WTC11 (cell line): ENCODE measurements at regions not wholly inside any gene's neighbourhood (a gene's known extent, or its start where the extent isn't known, plus 50 kb on each side); places are given as distances from the start of the nearest gene placed in this dataset.

Experiments
- AR ChIP-seq: fragments of 250-450 bp; sonication (Bioruptor Pico); IDR thresholded peaks from 2 replicates; pipeline ENCODE4 v1.9.0; 2021; ENCODE audit warnings: mild to moderate bottlenecking
- CREM ChIP-seq: sonication (generic); formaldehyde crosslinking; IDR thresholded peaks from 2 replicates; pipeline ENCODE4 v1.8.1; 2022; ENCODE audit warnings: mild to moderate bottlenecking, missing genetic modification reagents, moderate library complexity
- CTCF ChIP-seq: fragments of 200-600 bp; IDR thresholded peaks from 2 replicates; pipeline ENCODE4 v1.8.0; 2022; ENCODE audit warnings: antibody characterized with exemption
- FOXP1 ChIP-seq: sonication (generic); formaldehyde crosslinking; IDR thresholded peaks from 2 replicates; pipeline ENCODE4 v1.8.0; 2022; ENCODE audit warnings: missing genetic modification reagents, mild to moderate bottlenecking, moderate library complexity, borderline replicate concordance
- FOXP4 ChIP-seq: sonication (generic); formaldehyde crosslinking; IDR thresholded peaks from 2 replicates; pipeline ENCODE4 v1.8.0; 2022; ENCODE audit warnings: mild to moderate bottlenecking, missing genetic modification reagents
- GRHL2 ChIP-seq: fragments of 250-450 bp; sonication (Bioruptor Pico); IDR thresholded peaks from 2 replicates; pipeline ENCODE4 v1.8.0; 2022; ENCODE audit warnings: mild to moderate bottlenecking, moderate library complexity; ENCODE audit not compliant: insufficient replicate concordance, severe bottlenecking
- HMGXB4 ChIP-seq: sonication (generic); formaldehyde crosslinking; IDR thresholded peaks from 2 replicates; pipeline ENCODE4 v1.8.1; 2023; ENCODE audit warnings: mild to moderate bottlenecking, moderate library complexity, missing genetic modification reagents
- IRF1 ChIP-seq: sonication (generic); formaldehyde crosslinking; IDR thresholded peaks from 2 replicates; pipeline ENCODE4 v1.8.0; 2023; ENCODE audit warnings: missing genetic modification reagents
- ZBTB43 ChIP-seq: sonication (generic); formaldehyde crosslinking; IDR thresholded peaks from 2 replicates; pipeline ENCODE4 v1.8.1; 2023; ENCODE audit warnings: mild to moderate bottlenecking, missing genetic modification reagents
- ZNF263 ChIP-seq: sonication (generic); formaldehyde crosslinking; IDR thresholded peaks from 2 replicates; pipeline ENCODE4 v1.8.1; 2022; ENCODE audit warnings: low read depth, mild to moderate bottlenecking, moderate library complexity, missing genetic modification reagents
- ZNF281 ChIP-seq: sonication (generic); formaldehyde crosslinking; IDR thresholded peaks from 2 replicates; pipeline ENCODE4 v1.8.0; 2023; ENCODE audit warnings: mild to moderate bottlenecking, missing genetic modification reagents
- ZNF317 ChIP-seq: sonication (generic); formaldehyde crosslinking; IDR thresholded peaks from 2 replicates; pipeline ENCODE4 v1.8.1; 2023; ENCODE audit warnings: low read depth, mild to moderate bottlenecking, moderate library complexity, missing genetic modification reagents, borderline replicate concordance
- ZNF671 ChIP-seq: fragments of 250-450 bp; sonication (Bioruptor Pico); IDR thresholded peaks from 2 replicates; pipeline ENCODE4 v1.8.0; 2021; ENCODE audit warnings: mild to moderate bottlenecking

- TF ChIP-seq AR = no peak
- TF ChIP-seq ZNF263 (CRISPR knock-in tag) = no peak
- TF ChIP-seq CTCF = no peak
- TF ChIP-seq HMGXB4 (CRISPR knock-in tag) = no peak
- no peak for TF ChIP-seq ZNF281 (CRISPR knock-in tag)
- TF ChIP-seq IRF1 (CRISPR knock-in tag) = no peak
- TF ChIP-seq CREM (CRISPR knock-in tag) = no peak
- TF ChIP-seq ZBTB43 (CRISPR knock-in tag) = no peak
- TF ChIP-seq FOXP4 = no peak
- TF ChIP-seq FOXP1 (CRISPR knock-in tag) = no peak
- TF ChIP-seq ZNF317 (CRISPR knock-in tag) = no peak
- no peak for TF ChIP-seq GRHL2 (CRISPR knock-in tag)
- TF ChIP-seq ZNF671 (CRISPR knock-in tag) = no peak
Observed at GRCh38 chr14:48086516-48086915, 411.1 kb upstream of the MDGA2 start (continued).
